GM21737 (cell line): ENCODE measurements at regions not wholly inside any gene's neighbourhood (a gene's known extent, or its start where the extent isn't known, plus 50 kb on each side); places are given as distances from the start of the nearest gene placed in this dataset.
"Not testable (repeated sequence)": the region's sequence is repeated elsewhere in the genome, so short reads cannot be mapped to it uniquely, and the experiment has no call there.

Experiments used
- ATAC-seq: cut with Tn5 transposase; IDR thresholded peaks from one replicate; pipeline ENCODE4 v1.9.1; 2021; ENCODE audit warnings: mild to moderate bottlenecking, moderate library complexity; ENCODE audit not compliant: unreplicated experiment

DNA sequence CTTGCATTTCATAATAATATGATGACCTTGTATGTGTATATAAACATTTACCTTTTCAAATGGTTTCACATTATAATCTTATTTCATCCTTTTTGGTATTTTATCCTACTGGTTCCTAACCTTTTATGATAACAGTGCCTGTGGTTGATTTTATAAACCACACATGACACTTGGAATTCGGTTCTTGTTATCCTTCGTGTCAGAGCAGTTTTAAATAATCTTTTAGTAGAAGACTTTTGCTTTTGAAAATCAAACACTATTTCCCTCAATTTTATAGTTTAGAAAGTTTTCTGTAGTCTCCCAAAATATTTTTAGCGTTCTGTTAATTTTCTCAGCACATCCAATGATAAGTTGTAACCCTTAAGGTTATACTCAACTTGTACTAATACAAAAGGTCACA is 676.8 kb downstream of the RAPGEF2 start:
- no peak for ATAC-seq

DNA sequence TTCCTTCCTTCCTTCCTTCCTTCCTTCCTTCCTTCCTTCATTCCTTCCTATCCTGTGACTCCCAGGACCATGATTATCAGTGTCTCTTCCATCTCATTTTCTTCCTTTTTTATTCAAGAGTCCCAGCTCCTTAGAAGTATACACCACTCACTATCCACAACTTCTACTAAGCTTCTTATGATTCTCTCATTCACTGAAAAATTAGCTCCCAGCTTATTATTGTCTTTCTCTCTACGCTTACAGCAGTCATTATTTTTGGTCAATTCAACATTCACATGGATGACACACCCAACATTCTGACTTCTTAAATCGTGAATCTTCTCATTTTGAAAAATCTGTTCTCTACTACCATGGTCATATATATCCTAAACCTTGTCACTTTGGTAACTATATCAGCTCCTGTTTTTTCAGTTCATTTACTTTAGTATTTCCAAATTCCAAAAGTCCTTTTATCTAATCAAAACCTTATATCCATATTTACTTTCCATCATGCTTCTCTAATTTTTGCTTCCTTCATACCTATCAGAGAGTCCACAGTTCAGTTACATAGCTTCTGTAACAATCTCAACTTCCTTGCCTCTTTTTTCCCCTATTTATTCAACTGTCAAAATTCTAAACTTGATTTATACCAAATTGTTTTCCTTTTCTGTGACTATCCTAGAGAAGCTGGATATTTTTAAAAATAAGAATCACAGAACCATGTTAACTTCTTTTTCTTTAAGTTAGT is 677.5 kb downstream of the RAPGEF2 start:
- no peak for ATAC-seq

DNA sequence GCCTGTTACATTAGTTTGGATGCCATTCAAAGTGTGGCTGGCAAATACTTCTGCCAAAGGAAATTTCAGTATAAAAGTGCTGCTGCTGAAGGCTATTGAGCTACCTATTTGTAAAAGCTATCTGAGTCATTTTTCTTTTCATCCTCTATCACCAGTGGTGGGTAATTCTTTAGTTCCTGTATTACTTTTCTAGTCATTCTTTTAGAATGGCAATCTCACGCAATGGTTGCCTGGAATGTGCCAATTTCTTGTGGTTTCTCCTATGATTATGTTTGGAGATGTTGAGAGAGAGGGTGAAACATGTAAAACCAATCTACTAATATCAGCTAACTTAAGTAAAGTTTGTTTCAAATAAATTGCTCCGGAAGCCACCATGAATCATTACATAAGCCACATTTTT is 685.0 kb downstream of the RAPGEF2 start:
- ATAC-seq = no peak

DNA sequence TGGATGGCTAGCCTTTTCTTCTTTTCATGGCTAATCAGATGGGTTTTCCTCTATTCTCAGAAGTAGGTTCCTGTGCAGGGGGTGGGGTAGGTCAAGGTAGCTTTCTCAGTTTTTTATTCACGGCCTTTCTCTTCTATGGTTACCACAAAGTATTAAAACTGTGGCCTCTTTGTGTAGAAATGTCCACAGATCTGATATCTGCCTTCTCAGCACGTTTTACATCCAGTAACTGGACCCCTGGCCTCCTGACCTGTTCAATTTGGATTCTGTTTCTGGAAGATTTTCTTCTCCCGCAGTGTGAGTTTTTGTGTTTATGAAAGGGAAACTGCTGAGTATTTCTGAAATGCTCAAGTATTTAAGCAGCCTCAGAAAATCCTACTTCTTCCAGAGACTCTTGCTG is 688.5 kb downstream of the RAPGEF2 start:
- ATAC-seq = no peak

DNA sequence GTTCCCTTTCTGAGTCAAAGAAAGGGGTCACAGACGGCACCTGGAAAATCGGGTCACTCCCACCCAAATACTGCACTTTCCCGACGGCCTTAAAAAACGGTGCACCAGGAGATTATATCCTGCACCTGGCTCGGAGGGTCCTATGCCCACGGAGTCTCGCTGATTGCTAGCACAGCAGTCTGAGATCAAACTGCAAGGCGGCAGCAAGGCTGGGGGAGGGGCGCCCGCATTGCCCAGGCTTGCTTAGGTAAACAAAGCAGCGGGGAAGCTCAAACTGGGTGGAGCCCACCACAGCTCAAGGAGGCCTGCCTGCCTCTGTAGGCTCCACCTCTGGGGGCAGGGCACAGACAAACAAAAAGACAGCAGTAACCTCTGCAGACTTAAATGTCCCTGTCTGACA is 701.7 kb downstream of the RAPGEF2 start:
- ATAC-seq = not testable (repeated sequence)

DNA sequence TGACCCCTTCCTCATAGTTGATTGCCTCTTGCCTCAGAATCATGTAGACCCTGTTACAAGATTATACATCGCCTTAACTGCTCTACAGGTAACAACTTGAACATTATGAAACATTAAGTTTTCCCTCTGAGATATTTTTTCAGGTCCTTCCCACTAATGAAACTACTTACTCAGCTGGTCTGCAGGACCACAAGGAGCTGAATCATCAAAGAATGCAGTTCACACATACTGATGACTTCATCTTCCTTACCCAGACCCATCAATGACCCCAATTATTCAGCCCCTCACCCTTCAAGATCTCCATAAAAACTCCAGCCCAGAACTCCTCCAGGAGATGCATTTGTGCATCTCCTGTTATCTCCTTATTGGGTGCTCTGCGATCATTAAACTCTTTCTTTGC is 720.9 kb downstream of the RAPGEF2 start:
- ATAC-seq = no peak

DNA sequence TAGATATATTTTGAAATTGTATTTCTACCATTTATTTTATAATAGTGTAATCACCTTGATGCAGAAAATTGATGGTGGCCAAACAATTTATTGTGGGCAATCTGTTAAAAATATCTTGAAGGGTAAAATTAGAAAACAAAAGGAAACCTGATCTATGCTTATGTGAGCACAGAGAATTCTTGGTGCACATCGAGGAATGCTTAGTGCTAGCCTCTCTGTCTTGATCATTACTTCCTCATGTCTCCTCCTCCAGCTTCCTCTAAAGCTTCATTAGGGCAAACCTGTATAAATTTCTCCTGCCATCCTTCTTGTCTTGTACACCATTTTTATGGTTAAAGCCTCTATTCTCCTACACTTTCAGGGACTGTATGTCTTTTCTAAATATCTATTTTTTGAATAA is 725.8 kb downstream of the RAPGEF2 start:
- ATAC-seq = no peak

DNA sequence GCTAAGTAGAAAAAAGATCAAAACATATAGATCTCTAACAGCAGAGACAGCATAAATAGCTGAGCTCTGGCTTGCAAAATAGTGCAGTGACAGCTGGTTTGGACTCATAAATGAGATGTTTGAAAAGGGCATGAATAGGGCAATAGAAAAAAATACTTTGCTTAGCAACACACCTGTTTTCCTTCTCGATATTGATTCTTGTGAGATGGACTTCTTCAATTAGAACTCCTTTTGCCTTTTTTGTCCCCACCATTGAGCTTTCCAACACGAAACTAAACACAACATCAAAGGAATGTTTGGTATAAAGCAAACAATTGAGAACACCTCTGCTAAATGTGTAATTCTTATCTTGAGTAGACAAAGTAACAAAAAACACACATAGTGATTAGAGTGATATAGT is 726.3 kb downstream of the RAPGEF2 start:
- no peak for ATAC-seq

DNA sequence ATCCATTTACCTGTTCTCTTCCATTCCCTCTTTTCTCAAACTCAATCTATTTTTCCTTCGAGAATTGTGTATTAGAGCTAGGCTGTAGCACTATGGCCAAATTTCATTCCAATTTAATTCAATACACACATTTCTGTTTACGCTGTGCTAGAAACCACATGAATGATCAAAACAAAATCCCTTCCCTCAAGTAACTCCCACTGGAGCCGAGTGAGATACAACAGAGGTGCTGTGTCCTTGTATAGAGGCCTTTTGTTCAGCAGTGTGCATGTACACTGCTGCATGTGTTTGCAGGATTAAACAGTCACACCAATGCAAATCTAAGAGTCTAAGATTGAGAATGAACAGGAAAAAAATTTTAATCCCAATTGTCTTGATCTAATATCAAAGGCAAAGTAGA is 734.2 kb downstream of the RAPGEF2 start:
- ATAC-seq = no peak

DNA sequence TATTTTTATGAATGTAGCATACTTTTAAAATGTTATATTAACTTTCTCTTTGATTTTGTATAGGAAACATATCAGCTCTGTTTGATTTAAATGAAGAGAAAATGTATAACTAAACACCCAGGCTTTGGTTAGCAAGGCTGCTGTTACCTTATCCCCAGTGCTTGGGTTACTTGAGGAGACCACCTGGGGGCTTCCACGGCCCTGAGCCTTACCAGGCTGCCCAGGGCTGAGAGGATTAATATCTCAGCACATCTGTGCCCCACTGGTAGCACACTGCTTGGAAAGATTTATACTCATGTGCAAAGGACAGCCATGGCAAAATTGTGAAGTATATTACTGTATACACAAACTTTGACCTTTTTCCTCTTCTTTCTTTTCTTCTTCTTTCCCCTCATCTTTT is 752.9 kb downstream of the RAPGEF2 start:
- ATAC-seq = no peak

DNA sequence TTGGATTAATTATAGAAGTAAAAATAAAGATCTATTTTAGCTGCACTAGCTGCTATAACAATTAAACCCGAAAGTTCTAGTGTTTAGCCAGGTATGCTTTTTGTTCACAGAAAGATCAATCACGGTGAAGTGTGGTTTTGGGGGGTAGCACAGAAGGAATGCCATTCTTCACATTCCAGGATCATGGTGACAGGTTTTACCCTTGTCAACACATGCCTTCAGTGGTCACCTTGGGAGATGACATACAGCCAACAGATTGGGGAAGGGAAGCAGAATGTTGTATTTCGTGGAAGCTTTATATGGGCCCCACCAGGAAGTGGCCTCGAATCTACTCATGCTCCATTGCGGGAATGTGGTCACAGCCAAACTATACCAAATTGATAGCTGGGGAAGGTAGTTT is 753.6 kb downstream of the RAPGEF2 start:
- no peak for ATAC-seq

DNA sequence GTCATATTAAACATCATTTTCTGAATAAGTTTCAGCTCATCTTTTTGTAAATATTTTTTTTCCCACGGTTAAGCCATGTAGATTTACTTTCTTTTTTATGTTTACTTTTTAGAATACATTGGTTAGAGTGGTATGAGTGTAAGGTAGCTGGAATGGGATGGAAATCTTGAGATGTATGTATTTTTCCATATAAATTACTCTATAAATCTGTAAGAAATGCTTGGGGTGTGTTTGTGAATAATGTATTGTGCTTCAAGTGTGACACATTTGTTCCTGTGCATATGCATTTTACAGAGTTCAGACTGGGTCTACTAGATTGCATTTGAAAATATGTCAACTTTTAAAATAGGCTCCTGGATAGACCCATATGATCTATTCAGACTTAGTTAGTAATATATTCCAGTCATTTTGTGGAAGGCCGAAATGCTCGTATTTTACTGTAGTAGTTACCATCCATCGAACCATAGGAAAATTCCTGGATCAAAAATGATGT is 756.8 kb downstream of the RAPGEF2 start:
- ATAC-seq = no peak

DNA sequence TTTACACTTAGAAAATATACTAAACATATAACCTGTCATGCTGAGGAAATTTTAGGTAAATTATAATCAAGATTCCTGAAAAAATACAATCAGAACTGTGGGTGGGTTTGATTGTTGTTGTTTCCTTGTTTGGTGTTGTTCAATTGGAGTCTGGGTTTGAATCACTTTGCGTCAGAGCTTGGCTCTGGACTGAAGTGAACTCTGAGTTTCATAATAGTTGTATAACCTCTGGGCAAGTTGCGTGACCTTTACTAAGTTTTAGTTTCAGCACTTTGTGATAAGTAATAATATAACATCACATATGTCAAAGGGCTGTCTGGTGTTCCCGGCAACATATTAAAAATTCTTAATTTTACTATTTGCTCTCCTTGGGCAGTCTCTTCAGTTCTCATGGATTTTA is 758.1 kb downstream of the RAPGEF2 start:
- no peak for ATAC-seq

DNA sequence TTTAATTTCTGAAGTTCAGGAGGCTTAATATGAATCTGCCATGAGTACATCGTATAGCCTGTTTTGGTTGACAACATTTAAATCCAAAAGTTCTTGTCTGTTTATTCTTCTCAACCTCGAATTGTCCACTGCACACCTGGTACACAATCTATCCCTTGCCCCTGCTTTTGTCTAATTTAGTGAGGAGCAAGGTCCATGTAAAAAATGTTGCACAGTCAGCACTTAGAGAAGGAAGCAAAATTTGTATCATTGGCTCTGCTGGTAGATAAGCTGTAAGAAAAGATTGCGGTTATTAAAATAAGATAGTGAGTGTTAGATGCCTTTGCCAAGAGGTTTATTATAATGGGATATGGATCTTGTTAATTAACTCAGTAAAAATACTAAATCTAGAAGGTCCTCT is 761.5 kb downstream of the RAPGEF2 start:
- ATAC-seq = no peak

DNA sequence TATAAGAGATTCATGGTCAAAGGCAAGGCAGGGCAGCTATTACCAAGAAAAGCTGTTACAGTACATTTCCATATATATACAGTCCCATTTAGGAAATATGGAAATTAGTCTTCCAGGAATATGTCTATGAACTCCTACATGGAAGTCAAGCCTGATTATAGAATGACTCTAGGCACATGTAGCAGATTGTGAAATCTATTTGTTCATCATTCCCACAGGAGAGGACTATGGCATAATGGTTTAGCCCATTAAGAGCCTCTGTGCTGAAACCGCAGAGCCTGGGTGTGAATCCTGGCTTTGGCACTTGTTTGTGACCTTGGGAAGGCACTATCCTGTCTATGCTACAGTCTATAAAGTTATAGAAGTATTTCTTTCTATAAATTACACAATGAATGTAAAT is 764.8 kb downstream of the RAPGEF2 start:
- no peak for ATAC-seq

DNA sequence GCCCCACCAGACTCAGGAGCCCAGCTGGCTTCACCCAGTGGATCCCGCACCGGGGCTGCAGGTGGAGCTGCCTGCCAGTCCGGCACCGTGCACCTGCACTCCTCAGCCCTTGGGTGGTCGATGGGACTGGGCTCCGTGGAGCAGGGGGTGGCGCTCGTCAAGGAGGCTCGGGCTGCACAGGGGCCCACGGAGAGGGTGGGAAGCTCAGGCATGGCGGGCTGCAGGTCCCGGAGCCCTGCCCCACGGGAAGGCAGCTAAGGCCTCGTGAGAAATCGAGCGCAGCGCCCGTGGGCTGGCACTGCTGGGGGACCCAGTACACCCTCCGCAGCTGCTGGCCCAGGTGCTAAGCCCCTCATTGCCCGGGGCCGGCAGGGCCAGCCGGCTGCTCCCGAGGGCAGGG is 766.1 kb downstream of the RAPGEF2 start:
- not testable (repeated sequence) for ATAC-seq

DNA sequence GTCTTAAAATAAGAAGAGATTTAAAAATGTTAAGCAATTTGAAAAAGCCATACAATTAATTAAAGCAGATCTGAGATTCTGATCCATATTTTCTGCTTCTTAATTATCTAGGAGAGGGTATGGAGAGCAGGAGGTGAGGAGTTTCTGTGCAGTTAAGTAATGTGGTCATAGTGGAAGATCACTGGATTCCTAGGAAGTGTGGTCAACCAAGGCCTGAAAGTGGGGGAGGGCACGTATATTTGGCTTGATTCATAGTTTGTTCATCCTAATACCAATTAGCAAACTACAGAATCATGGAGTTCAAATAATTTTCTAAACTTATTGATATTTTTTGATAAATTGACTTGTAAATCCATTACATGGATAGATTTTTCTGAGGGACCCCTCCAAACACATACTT is 768.3 kb downstream of the RAPGEF2 start:
- no peak for ATAC-seq

DNA sequence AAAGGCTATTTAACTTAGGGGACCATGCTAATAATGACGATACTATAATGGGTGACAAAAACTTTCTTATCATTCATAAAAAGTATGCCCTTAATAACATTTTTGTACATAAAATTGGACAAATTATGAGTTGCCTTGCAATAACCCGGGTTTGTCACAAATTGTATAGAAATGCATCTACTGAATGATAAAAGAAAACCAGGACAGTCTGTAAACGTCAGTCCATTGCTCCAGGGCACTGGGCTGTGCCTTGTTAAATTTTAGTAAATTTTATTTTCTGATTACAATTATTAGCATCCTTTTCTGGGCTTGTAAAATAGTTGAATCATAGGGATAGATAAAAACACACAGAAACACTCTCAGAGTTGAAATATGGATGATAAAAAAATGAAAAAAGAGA is 778.3 kb downstream of the RAPGEF2 start:
- no peak for ATAC-seq

DNA sequence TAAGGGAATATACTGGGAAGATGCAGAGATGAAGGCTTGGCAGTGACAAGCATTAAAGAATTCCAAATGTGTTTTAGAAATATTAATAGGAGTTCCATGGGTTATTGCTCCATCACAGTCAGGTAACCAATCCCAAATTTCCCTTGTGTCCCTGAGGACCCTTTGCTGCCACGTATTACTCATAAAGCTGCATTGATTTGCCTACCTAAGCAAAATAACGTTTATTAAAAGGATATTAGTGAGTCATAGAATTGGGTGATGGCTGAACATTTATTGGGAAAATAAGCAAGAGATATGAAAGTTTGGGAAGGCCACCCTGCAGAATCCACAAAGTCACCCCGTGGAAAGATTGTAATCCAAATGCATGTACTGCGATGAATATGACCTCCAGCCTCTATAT is 782.1 kb downstream of the RAPGEF2 start:
- no peak for ATAC-seq

DNA sequence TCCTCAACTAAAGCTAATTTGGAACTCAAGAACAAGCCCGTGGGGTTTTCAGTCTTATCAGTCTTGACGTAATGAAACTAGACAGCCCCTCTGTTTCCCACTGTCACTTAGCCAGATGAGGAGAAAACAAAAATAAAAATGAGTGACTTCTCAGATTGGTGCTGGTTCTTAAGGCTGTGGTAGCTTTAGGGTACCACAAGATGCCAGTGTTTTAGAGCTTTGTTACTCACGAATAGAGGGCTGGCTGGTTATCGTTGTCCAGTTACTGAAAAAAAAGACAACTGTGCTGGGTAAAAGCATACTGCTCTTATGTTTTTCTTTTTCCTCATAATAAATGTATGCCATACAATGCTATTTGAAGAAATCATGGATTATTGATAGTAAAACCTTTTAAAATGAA is 796.7 kb downstream of the RAPGEF2 start:
- ATAC-seq = no peak

DNA sequence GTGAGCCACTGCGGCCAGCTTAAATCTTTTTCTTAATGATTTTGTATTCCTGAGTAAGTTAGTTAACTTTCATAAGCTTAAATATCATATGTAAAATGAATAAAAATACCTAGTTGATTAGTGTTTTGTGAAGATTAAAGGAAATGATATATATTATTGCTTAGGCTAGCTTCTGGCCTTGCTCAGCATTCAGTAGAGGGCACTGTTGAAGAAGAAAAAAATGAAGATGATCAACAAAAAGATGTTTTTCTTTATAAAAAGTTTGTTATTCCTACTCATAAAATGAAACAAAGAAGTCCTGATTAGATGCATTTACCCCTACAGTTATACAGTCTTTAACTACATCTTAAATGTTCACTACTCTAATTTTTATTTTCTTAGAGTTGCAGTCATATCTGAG is 797.7 kb downstream of the RAPGEF2 start:
- no peak for ATAC-seq

DNA sequence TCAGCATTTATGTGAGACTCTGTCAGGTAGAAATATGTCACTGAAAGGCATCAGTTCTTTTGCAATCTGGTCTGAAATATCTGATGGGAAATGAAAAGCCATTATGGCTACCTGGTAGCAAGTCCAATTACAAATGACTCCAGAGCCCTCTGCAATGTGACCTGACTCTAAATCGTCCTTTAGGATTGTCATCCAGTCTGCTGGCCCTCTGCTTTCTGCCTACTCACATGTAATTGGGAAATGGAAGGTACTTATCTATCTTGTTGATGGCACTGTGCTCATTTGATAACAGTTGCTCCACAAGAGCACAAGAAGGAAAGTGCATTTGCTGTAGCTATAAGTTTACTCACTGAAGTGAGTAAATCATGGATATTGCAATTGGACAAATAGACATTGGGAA is 799.8 kb downstream of the RAPGEF2 start:
- no peak for ATAC-seq

DNA sequence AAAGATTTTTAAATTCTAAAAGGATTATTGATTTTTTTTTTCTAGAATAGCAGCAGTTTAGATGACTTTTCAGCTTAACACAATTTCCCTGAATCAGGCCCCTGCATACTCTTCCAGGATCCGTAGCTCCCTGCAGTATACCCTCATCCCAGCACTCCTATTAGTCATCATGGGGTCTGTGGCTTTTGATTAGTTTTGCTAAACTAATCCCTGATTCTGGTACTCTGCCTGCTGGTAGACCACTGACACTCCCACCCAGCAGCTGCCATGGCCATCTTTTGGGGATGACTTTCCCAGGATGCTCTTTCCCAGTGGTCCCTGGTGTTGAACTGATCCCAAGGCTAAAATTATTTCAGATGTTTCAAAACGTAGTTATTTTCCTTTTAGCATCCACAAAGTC is 802.0 kb downstream of the RAPGEF2 start:
- no peak for ATAC-seq
